Right hindlimb (tissue), 1 donor: ENCODE measurements at regions not wholly inside any gene's neighbourhood (a gene's known extent, or its start where the extent isn't known, plus 50 kb on each side); places are given as distances from the start of the nearest gene placed in this dataset.

Experiments
- DNase-seq: peaks from one replicate; pipeline ENCODE4 v3.0.0-alpha.2; 2018

DNA sequence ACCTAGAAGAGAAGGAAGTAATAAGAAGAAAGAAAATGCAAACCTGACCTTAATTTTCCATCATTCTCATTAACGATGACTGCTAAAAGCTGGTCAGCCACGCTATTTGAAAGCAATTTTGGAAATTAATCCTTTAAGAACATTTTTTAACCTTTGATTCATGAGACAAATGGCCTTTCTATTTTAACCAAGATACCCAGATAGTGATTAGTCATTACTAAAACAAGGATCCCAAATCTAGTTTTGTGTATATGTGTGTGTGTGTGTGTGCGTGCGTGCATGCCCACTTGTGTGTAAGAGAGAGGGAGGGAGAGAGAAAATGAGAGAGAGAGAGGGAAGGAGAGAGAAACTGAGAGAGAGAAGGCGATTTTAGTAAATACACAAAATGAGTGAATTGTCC, 329.5 kb downstream of the DEPDC1B start:
- DNase-seq = no peak

- DNase-seq = no peak
These were observed 330.6 kb downstream of the DEPDC1B start for GRCh38 chr5:60369391-60369790.

- DNase-seq = no peak
These were observed 331.9 kb downstream of the DEPDC1B start for GRCh38 chr5:60368100-60368499.

GRCh38 chr5:60366489-60366888, 333.5 kb downstream of the DEPDC1B start:
- DNase-seq = no peak

GRCh38 chr5:60365001-60365400, 335.0 kb downstream of the DEPDC1B start:
- no peak for DNase-seq

GRCh38 chr5:60362158-60362557, 337.8 kb downstream of the DEPDC1B start:
- DNase-seq = no peak

DNA sequence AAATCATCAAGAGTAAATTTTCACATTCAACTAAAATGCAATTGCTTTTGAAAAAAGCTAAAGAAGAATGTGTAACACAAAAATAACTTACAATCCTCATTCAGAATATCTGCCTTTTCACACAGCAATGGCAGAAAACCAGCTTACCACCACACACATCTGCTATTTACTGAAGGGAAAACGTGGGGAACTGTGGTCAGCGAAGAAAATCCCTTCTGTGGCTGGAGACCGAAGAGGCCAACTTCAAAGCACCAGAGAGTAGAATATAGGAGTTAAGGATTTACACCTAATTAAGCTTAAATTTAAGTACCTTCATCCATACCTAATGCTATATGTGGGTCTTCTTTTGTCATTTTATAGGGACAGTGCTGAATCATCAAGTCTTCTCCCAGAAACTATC, 339.6 kb downstream of the DEPDC1B start:
- no peak for DNase-seq

GRCh38 chr5:60357302-60357701, 342.7 kb downstream of the DEPDC1B start:
- DNase-seq = no peak

DNA sequence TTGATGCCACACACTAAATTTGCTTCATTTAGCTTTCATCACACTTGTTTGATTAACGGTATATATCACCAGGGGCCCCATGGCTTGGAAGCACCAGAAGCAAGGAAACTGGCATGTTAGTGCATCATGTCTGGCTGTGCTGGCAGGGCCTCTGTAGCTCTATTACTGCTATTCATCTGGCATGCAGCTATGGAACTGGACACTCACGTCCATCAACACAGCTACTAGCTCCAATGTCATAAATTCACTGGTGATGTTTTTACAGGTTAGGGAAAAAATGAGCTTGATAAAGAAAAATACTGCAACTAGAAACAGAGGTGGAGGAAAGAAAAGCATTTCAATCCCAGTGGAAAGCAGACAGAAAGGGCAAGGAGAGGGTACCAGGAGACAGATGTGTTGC, 343.2 kb downstream of the DEPDC1B start:
- DNase-seq = no peak

DNA sequence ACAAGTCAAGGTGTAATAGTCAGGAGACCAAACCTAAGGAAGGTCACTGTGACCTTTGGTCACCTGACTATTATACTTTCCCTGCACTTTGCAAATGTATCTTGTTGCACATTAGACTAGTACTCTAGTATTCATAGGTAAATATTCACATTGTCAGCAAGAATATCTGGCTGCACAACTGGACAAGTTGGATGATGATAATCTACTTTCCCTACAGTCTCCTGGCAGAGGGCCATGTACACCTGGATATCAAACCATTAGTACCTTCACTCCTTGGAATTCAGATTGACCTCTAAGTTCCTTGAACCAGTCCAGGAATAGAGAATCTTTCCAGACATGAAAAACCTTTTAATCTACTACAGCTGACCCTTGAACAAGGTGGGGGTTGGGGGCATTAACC, 344.8 kb downstream of the DEPDC1B start:
- no peak for DNase-seq

GRCh38 chr5:60354311-60354710, 345.7 kb downstream of the DEPDC1B start:
- peak; percentile 48 for DNase-seq

- DNase-seq = no peak
These were observed 346.9 kb downstream of the DEPDC1B start for GRCh38 chr5:60352992-60353599.

- no peak for DNase-seq
These were observed 349.2 kb downstream of the DEPDC1B start for GRCh38 chr5:60350794-60351193.

GRCh38 chr5:60349891-60350415, 350.0 kb downstream of the DEPDC1B start:
- DNase-seq = no peak

DNA sequence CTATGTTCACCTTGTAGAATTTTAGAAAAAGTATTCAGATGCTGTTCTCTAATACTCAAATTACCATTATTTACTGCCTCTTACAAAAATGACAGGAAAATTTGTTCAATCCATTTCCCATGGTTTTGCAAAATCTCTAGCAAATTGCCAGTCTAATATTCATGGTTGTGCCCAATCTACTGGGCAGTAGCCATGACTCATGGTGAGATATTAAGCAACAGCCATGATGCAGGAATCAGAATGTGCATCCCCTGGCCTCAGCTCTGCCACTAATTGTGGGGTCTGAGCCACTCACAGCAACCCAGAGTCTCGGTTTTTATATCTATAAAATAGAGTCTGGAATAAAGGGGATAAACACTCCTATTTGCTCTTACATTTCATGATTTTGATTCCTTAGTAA, 353.6 kb downstream of the DEPDC1B start:
- no peak for DNase-seq

- no peak for DNase-seq
These were observed 356.9 kb downstream of the DEPDC1B start for GRCh38 chr5:60343102-60343501.

DNA sequence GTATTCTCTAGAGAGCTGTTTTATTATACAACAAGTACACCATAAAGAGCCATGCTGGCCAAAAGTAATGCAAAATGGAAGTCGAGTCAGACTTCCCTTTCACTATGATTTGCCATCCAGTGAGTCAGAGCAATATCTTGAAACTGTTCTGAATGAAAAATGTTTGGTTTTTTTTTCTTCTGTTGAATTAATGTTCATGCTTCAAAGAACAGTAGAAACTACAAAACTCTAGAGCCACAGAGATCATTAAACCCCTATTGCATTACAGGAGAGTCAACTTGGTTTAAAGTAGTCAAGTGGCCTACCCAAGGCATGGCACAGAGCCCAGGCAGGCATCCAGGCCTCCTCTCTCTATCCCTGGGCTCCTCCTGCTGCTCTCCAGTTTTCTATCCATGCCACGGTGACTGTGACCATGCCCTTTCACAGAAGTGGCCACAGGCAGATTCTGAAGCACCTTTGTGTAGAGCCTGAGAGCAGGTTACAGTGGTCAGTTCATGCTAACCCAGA, 358.9 kb downstream of the DEPDC1B start:
- no peak for DNase-seq

DNA sequence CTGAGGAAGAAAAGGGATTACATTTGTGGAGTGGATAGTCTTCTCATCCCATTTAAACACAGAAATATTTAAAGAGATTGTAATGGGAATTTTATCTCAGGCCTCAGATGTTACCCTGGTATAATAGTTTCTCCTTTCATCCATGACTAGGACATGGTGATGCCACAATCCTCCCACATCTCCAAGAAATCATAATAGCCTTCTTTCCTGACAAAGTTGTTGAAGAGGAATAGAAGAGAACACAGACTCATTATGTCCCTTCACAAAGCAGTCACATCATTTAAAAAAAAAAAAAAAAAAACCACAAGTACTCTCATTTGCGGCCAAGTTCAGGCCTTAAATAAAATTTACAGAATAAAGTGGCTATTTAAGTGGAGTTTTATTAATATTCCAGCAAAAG, 359.6 kb downstream of the DEPDC1B start:
- DNase-seq = no peak

- DNase-seq = peak; percentile 90
These were observed 360.2 kb downstream of the DEPDC1B start for GRCh38 chr5:60339691-60340201.

DNA sequence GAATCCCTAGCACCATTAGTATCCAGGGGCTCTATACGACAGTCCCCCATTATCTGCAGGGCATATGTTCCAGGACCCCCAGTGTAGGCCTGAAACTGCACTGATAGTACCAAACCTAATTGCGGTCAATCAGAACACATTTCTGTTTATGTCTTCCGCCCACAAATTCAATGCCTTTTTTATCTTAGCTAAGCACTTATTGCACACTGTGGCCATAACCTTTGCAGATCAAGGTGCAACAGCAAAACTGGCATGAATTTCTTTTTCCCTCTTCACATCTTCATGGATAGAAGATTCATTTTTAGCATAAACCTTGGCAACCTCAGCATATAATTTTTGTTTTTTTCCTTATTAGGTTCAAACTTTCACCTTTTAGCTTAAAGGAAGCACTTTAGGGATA, 361.1 kb downstream of the DEPDC1B start:
- no peak for DNase-seq

DNA sequence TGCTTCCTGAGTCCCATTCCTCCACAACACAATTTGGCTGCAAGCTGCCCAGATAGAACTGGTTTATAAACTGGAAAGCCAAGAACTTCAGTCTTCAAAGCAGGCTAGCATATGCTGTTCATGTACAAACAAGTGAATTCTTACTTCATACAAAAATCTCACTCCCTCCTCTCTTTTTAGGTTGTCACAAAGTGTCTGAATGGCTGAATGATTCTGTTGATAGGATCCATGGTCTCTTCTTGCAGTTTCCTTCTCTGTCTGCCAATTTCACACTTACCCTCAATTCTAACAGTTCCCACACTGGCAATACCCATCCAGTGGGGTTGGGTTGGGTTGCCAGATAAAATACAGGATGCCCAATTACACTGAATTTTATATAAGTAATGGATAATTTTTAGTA, 363.5 kb downstream of the DEPDC1B start:
- no peak for DNase-seq

DNA sequence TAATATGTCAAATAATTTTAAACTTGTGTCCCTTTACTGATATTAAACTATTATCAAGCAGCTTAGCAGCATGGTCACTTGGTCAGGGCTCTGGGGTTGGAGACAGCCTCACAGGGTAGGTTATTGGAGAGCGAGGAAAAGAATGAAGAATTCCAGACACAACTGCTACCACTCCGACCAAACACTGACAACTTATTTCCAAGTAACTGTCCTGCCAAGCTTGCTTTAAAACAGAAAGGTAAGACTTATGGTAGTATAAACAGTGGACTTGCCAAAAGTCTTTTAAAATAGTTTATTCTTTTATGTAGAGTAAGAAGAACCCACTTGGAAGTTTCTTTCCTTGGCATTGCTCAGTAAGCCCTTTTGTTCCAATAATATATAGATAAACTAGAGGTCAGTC, 364.1 kb downstream of the DEPDC1B start:
- no peak for DNase-seq

GRCh38 chr5:60334281-60334713, 365.7 kb downstream of the DEPDC1B start:
- DNase-seq = no peak

DNA sequence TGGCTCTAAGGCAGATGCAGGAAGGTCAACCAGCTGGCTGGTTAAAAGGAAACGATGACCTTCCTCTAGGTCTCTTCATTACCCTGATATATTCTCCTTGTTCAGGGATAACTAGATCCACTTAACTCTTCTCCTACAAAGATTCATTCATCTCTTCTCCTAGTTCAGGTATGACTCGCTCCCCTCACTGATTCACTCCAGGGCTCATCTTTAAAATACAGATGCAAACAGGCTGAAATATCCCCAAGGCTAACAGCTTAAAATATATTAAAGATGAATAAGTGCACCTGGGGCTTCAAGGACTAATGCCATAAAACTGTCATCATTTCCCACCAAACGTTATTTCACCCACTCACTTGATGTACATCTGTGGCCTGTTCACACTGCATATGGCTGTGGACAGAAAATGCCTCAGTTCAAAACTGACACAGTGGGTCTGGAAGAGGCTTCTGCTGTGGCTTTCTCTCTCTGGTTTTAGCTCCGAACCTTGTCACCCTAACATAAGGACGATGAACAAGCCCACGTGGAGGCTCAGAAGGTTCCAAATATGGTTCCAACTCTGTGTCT, 366.9 kb downstream of the DEPDC1B start:
- no peak for DNase-seq
